ENCODE measurements at regions not wholly inside any gene's neighbourhood (a gene's known extent, or its start where the extent isn't known, plus 50 kb on each side); places are given as distances from the start of the nearest gene placed in this dataset.

DNA sequence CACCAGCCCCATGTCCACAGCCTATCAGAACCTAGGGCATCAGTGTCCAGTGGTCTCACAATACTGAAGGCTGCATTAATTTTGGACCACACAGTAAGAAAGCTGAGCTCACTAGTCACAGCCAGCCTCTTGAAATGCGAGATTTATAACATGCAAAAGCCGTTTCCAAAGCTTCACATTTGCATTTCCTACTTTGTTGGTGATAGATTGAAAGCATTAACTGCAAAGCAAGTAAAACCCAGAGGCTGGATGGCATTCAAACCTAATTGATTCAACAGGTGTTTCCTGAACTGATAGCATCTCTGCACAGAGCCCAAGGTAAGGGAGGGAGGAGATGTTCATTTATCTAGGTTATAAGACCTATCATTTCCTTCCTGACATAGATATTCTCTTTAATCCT is 410.1 kb downstream of the OMA1 start:
- DNase-seq (ENCODE audit: low read depth, low spot score) = no peak

DNA sequence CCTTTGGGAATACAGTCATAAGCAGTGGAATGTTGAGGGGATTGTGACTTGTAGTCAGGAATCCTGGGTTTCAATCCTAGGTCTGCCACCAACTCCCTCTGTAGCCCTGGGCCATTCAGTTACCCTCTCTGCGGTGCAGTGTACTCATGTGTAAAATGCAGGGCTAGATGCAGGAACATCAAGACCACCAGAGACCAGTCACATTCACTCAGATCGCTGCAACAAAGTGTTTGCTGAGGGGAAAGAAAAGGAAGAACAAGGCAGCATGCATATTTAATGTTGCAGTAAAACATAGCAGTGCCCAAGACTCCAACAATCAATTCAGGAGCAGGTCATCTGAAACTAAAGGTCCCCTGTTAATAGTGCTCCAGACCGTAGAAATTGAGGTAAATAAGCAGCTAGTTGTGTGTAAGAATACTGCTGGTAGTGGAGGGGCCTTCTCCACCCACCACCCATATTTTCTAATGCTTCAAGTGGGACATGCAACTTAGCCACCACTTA is 410.7 kb downstream of the OMA1 start:
- DNase-seq (ENCODE audit: low read depth, low spot score) = no peak

DNA sequence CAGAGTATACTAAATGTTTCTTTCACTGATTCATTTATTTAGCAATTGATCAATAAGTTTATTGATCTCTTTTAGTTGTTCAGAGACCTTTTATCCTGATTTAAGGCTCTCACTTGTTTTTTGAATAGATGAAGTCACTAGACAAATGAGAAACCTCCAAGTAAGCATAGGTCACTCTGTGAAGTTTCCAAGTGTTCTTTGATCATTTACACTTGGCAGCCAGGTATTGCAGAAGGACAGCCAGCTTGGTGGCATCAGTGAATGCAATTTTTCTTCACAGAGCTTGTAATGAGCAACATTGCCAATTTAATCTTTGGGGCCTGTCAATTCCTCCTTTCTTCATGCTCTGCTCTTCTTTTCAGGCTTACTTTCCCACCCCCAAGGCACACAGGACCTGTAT is 413.0 kb downstream of the OMA1 start:
- no peak for DNase-seq (ENCODE audit: low read depth, low spot score)

DNA sequence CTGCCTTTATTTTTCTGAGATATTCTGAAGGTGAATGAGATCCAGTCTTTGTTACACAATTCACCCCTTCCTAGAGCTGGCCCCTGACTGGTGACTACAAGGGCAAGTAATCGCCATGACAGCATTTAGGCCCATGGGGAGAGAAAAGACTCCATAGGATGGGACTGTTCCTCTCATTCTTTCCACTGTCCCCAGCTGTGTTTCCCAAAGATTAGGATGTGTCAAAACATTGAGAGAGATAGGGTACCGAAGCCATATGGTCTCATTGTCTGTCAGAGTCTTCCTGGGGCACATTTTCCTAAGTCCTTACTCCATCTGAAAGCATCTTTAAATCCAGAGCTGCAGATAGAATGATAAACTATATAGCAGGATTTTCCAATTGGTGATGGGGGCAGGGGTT is 423.5 kb downstream of the OMA1 start:
- DNase-seq (ENCODE audit: low read depth, low spot score) = no peak

DNA sequence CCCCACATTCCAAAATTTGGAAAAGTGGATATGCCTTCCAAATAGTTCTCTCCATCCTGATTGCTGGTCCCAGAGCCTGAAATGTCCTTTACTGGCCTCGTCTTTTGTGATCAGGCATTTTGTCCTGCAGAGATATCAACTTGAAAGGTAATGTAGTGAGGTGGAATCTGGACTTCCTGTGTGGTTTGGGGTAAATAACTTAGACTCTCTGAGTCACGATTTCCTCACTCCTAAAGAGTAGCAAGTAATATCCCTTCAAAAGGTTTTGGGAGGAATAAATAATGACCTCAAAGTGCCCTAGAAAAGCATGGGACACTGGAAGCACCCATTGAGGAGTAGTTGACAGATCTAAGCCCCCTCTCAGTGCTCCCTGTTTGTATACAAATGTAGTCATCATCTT is 426.6 kb downstream of the OMA1 start:
- DNase-seq (ENCODE audit: low read depth, low spot score) = no peak

DNA sequence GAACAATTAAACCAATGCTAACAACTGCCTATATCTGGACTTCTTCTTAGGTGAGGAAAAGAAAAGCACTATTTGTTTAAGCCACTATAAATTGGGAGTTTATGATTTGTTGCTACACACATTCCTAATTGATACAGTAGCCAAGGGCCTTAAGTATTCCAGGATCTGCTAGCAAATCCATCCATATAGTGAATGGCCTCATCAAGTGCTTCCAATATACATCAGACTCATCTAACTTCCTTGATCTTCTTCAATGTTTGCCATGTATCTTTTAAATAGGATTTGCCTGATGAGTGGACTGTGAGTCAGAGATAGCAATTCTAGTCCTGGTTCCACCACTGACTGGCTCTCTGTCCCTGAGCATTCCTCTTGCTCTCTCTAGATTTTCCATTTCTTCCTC is 430.2 kb downstream of the OMA1 start:
- DNase-seq (ENCODE audit: low read depth, low spot score) = no peak

DNA sequence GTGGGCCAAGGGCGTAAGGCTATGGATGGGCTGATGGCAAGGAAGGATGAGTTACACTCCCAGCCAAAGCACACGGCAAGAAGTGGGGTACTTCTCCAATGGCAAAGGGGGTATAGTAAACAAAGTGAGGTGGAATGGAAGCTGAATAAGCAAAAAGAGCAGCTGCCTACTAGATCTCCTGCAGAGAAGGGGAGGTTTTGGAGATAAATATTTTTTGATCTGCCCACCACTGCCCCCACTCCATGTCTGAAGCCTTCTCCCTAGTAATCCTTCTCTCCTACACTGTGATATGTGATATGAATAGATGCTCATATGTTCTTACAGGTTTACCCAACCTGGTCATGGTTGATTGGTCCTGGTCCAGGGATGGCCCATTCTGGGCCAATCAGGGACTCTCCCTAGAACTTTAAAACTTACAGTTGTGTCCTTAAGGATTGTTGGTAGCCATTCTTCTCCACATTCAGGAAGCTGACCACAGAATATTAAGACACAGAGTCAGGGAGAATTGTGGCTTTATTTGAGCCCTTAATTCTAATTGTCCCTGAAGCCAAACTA is 436.8 kb downstream of the OMA1 start:
- DNase-seq (ENCODE audit: low read depth, low spot score) = no peak

DNA sequence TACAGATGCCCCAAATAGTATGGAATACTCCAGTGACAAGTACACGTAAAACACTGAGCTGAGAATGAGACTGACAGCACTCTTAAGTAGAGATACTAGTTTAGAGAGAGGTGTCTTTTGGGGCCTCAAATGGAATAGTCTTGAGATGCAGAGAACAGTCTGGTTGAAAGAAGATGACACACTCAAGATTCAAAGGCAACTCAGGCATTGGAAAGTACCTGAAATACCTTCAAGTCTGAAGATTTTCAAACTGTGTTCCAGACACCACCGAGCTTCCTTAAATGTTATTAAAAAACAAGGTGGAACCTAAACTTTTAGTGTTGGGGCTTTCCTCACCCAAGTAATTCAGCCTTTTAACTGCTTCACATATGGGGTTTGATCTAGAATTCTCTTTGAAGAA is 437.7 kb downstream of the OMA1 start:
- no peak for DNase-seq (ENCODE audit: low read depth, low spot score)

DNA sequence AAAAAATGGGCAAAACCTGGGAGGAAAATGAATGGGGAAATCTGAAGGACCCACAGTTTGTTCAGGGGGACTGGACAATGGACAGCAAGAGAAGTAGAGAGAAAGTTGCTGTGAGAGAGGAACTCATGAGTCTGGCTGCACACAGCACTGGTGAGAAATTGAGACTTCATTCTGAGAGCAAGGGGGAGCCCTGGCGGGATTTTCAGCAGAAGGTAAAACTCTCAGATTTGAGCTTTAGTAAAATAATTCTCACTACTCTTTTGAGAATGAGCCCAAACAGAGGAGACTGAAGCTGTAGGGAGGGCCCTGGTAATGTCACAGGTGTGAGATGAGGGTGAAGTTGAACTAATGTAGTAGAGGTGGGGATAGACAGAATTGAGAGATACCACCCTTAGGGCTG is 438.6 kb downstream of the OMA1 start:
- DNase-seq (ENCODE audit: low read depth, low spot score) = no peak

DNA sequence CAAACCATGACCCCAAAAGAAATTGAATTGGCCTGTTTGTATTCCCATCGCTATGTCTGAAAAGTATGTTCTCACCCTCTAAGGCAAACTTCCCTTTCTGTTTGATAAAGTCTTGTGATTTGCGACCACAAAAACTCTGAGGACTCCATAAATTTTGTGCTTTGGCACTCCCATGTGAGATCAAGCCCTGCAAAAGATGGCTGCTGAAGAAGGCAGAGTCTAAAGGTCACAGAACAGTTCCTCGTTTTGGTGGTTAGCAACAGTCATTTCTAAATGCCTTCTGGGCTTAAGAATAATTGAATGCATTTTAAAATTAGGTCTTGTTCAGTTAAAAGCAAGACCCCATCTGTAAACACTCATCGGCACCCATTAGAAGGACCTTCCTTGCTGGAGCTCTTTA is 441.6 kb downstream of the OMA1 start:
- DNase-seq (ENCODE audit: low read depth, low spot score) = no peak

DNA sequence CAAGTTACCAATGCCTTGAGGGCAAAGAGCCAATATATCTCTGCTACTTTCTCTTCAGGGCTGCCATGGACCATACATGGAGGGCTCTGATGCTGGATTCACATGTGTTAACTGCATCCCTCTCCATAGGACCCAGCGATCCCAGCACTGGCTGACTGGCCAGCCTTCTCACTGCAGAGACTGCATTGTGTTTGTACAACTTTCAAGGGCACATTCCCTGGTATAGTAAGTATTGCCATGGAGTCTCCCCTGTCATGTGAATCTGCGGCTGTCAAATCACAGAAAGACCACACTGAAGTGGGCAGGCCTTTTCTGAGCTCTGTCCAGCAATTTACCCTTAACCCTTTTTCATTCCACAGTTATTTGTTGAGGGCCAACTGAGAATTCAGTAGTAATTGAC is 449.8 kb downstream of the OMA1 start:
- DNase-seq (ENCODE audit: low read depth, low spot score) = no peak

DNA sequence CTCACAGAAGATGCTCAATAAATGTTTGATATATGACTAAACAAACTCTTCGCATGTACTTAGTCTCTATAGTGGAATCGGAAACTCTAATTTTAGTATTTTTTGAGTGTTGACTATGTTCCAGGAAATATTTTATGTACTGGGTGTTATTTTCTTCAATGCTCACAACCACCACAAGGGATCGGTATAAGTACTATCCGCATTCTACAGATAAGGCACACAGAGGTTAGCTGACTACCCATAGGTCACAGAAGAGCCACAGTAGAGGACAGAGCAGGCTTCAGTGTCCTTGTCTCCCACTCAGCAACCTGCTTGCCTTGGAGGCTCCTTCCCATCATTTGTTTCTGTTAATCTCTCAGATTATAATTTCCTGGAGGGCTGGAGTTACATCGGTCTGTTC is 451.3 kb downstream of the OMA1 start:
- DNase-seq (ENCODE audit: low read depth, low spot score) = no peak

DNA sequence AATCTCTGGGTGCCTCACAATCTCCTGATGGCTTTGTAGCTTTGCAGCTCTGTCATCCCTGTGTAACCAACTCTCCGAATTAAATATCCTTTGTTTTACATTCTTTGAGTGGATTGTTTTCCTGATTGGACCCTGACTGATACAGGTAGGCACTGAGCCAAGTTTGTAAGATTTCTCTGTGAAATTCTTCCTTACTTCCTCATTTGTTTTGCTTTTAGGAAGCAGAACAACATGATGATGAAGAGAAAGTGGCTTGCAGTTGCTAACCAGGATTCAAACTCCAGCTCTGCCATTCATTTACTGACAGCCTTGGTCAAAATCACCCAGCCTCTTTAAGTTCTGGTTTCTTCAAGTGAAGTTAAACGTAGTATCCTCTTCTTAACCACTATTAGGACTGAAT is 452.3 kb downstream of the OMA1 start:
- DNase-seq (ENCODE audit: low read depth, low spot score) = no peak

DNA sequence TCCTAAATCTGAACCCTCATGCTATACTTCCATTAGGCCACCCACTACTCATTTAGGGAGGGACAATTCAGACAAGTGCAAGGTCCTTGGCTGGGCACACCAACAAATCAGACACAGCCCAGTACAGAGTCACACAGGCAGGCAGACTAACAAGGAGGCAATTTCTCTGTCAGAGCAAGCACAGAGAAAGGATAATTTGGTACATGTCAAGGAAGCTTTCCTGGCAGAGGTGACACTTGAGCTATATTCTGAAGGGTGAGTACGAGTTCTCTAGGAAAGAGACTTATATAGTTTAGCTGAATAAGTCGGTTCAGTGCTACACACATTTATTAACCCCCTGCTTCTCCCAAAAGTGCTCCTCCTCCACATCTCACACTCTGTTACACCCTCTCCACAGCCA is 455.9 kb downstream of the OMA1 start:
- no peak for DNase-seq (ENCODE audit: low read depth, low spot score)

DNA sequence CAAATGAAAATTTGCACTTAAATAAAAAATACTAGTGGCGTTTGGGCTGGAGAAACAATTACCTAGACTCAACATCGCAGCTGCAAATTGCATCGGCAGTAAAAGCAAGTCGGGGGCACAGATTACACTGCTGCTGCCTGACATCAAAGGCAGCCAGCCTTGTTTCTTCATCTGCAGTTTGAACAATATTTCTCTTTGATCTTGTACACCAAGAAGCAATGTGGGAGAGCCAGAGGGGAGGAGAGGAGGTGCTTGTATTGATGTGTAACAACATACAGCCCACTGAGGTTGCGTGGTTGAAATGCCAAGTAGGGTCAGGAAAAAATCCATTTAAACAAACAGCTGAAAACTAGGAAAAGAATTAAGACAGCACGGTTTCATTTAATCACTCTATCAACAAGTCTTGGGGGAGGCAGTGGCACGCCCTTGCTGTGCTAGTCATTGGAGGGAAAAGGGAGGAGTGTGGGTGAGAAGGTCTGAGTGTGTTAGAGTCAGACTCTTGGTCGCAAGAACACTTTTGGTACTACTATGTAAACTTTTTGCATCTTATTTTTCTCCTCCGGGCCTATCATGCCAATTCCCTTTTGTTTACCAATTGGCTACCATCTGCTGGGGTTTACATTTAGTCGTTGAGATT is 456.5 kb downstream of the OMA1 start:
- no peak for DNase-seq (ENCODE audit: low read depth, low spot score)

DNA sequence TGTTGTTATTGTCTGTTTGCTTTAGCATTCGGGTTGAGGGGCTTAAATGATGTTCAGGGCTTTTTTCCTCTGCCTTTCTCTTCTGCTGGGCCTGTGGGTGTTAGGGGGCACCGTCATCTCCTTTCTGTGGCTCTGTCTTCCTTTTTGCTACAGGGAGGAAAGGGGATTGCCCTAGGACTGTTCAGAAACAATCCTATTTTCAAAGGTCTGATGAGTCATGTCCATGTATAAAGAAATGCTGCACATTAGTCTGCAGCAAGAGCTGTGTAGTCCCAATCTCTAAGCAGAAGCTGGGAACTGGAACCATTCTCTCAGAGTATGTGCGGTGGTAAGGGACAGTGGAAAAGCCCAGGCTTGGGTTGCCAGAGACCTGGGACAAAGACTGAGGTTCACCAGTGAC is 462.3 kb downstream of the OMA1 start:
- no peak for DNase-seq (ENCODE audit: low read depth, low spot score)

DNA sequence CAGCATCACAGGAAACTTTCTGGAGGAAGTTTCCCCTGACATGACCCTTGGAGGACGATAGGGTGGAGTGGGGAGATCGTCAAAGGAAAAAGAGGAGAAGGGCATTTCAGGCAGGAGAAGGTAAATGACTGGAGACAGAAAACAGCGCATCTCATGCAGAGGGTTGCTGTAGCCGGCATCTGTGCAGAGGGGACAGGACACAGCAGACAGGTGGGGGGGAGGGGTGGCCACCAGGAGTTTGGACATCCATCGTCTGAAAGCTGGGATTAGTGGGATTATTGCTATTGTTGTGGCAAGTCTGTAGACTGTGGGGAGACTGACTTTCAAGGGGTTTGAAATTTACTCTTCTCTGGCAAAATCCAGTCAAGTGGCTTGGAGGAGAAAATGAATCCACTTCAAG is 463.9 kb downstream of the OMA1 start:
- no peak for DNase-seq (ENCODE audit: low read depth, low spot score)

DNA sequence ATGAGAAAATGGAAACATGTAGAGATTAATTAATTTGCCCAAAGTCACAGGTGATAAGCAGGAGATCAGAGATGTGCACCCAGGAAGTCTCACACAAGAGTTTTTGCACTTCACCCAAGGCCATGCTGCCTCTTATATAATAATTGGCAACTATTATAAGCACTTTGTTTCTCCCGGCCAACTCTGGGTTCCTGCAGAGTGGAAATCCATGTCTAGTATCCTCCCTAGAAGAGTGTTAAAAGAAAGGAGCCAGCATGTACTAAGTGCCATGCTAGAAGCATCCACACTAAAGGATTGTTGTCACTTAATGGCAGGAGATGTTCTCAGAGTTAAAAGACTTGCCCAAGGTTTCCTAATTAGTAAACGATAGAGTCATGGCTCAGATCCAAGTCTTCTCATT is 470.3 kb downstream of the OMA1 start:
- DNase-seq (ENCODE audit: low read depth, low spot score) = no peak

DNA sequence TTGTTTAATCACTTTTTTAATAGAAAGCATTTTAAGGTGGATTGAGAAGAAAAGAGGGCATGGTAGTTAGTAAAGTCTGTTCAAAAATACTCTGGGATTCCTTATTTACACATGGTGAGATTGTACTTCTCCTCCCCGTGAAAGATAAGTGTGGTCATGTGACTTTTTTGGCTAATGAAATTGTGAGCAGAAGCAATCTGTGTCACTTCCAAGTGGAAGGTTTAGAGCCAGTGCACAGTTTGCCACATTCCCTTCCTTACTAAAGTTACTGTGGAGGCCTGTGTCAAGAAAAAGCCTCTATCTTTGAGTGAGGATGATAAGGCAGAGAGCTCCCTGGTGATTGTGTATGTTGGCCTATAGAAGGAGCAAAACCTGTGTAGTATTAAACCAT is 471.3 kb downstream of the OMA1 start:
- DNase-seq (ENCODE audit: low read depth, low spot score) = no peak

DNA sequence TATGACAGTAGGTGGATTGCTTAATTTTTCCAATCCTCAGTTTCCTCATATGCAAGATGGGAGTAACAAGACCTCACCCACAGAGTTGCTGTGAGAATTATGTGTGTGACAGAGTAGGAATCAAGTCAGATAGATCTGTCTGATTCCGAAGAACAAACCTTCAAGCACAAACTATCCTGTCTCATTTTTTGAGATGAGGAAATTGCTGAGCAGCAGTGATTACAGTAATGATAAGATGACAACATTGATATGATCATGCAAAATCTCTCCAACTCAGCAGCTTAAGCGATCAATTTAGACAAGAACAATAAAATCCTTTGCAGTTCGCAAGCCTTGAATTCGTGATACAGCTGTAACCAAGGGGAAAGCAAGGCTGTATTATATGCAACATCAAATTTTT is 474.1 kb downstream of the OMA1 start:
- no peak for DNase-seq (ENCODE audit: low read depth, low spot score)

DNA sequence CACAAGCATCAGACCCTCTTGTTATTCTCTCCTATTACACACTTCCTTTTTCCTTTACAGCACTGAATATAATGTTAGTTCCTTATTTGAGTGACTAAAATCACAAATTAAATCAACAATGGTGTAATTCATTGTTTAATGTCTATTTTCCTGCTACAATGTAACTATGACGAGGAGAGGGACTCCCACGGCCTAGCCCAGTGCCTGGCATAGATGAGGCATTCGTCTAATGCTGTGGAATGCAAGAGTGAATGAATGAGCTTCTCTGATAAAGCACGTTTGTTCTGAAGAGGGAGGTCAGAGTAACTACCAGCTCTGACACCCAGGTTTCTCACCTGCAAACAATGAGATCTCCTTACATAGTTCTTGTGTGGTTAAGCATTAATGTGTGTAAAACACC is 479.4 kb downstream of the OMA1 start:
- DNase-seq (ENCODE audit: low read depth, low spot score) = no peak

DNA sequence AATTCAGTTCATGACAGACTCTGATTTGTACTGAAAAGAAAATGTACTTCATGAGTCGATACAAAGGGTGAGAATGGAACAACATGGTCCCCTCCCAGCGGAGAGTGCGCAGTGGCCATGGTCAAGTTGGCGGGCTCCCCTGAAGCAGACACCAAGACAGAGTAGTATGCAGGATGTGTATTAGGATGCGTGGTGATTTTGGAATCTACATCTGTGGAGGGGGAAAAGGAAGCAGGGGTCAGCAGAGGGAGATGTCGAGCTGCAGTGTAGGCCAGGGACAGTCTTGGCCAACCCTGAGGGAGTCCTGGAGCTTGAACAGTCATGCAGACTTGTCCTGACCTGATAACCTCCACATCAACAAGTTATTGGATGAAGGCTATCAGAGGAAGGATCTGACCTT is 481.0 kb downstream of the OMA1 start:
- DNase-seq (ENCODE audit: low read depth, low spot score) = no peak

DNA sequence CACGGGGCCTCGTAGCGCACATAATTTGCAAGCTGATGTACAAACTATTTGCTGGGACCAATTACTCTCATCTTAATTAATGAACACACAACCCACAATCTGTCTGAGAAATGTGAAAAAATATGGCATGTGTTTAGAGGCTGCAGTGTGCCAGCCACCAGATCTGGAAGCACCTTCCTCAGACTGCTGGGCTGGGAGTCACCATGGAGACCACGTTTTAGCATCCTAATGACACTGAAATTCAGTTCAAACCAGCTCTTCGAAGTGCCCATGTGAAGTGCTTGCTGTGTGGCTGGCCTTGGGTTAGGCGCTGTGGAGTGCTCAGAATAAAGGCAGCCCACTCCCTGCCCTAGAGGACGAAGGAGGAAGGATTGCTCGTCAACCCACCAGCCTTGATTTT is 482.4 kb downstream of the OMA1 start:
- no peak for DNase-seq (ENCODE audit: low read depth, low spot score)

DNA sequence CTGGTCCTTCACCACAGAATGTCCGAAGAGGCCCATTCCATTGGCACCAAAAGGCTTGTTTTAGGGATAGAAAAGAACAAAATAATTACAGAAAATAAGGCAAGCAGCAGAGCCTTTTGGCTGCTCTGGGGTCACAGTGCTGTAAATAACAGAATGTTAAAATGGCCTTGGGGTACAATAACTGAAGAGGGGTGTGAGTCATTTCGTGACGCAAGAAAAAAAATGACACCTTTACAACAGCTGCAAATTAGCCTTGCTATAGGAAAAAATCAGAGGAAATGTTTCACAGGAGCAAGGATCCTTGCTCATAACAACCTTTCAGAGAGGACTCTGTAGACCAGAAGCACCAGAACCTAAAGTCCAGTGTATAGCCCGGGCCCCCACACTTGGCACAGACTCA is 483.4 kb downstream of the OMA1 start:
- no peak for DNase-seq (ENCODE audit: low read depth, low spot score)
